GM12878 (cell line): ENCODE measurements at regions not wholly inside any gene's neighbourhood (a gene's known extent, or its start where the extent isn't known, plus 50 kb on each side); places are given as distances from the start of the nearest gene placed in this dataset.
"Not testable (repeated sequence)": the region's sequence is repeated elsewhere in the genome, so short reads cannot be mapped to it uniquely, and the experiment has no call there.

Experiments
- ATAC-seq: fragments of 200-7000 bp; cut with Tn5 transposase; 3 replicates; pipeline ENCODE4 v1.9.1; 2020; ENCODE audit warnings: mild to moderate bottlenecking, moderate library complexity
- BruUV-seq: library from RNA; stranded (reverse); fragments of 400-500 nt; replicated peaks from 2 replicates; lab custom pipeline; 2021; lab: Mats Ljungman, UMichigan
- CTCF ChIA-PET: fragments of 300-600 bp; sonication (Branson Sonifier 250); formaldehyde crosslinking; extraction: SDS; loops from one replicate; lab custom pipeline; 2021; ENCODE audit warnings: inconsistent platforms; lab: Yijun Ruan, JAX
- POLR2A ChIA-PET: fragments of 350-600 bp; formaldehyde crosslinking; extraction: SDS; loops from one replicate; lab custom pipeline; 2021; ENCODE audit warnings: inconsistent platforms; lab: Charles Lee
- RAD21 ChIA-PET: fragments of 300-600 bp; sonication (Branson Sonifier 250); formaldehyde crosslinking; loops from one replicate; lab custom pipeline; 2023; ENCODE audit warnings: antibody characterized with exemption; ENCODE audit not compliant: unreplicated experiment; lab: Charles Lee
- SMC1A ChIA-PET: fragments of 300-600 bp; sonication (Branson Sonifier 250); formaldehyde crosslinking; loops from one replicate; lab custom pipeline; 2023; ENCODE audit not compliant: unreplicated experiment, uncharacterized antibody; lab: Charles Lee
- DNase-seq: peaks from one replicate; pipeline ENCODE4 v3.0.0-alpha.2; 2011; ENCODE audit warnings: low read depth, low spot score
- FAIRE-seq: peaks from 3 replicates; lab custom pipeline; 2011; peaks lifted over from hg19 to GRCh38; lab: Jason Lieb, UNC
- H2AFZ ChIP-seq: 2 replicates; pipeline ENCODE4 v1.6.0; 2011; ENCODE audit warnings: low read depth, low read length, control low read depth; ENCODE audit not compliant: control insufficient read depth
- H3K27ac ChIP-seq: 2 replicates; pipeline ENCODE4 v1.5.1; 2011; ENCODE audit warnings: control low read depth; ENCODE audit not compliant: control insufficient read depth, insufficient read depth
- H3K27me3 ChIP-seq, 2 experiments: replicated peaks in 1 of 2; 2 replicates each; pipeline versions ENCODE4 v1.6.0 to v1.6.1; 2011; ENCODE audit warnings: low read length in 1 of 2; ENCODE audit not compliant: control insufficient read depth in 2 of 2, insufficient read depth in 2 of 2
- H3K36me3 ChIP-seq, 2 experiments: 2 replicates each; pipeline ENCODE4 v1.5.1; 2011; ENCODE audit warnings: low read length in 1 of 2; ENCODE audit not compliant: control insufficient read depth in 2 of 2, insufficient read depth in 2 of 2
- H3K4me1 ChIP-seq: 2 replicates; pipeline ENCODE4 v1.6.1; 2011; ENCODE audit warnings: mild to moderate bottlenecking, low read length, moderate library complexity, mixed read lengths; ENCODE audit not compliant: control insufficient read depth, insufficient read depth
- H3K4me2 ChIP-seq: 2 replicates; pipeline ENCODE4 v1.6.0; 2011; ENCODE audit warnings: control low read depth; ENCODE audit not compliant: control insufficient read depth, insufficient read depth
- H3K4me3 ChIP-seq: fragments of 200-600 bp; sonication (generic); 2 replicates; pipeline ENCODE4 v1.5.1; 2016
- H3K79me2 ChIP-seq: 2 replicates; pipeline ENCODE4 v1.6.0; 2011; ENCODE audit warnings: low read length; ENCODE audit not compliant: control insufficient read depth, insufficient read depth
- H3K9ac ChIP-seq: 2 replicates; pipeline ENCODE4 v1.8.0; 2011; ENCODE audit warnings: low read length, control low read depth, mixed read lengths; ENCODE audit not compliant: control insufficient read depth, insufficient read depth
- H3K9me3 ChIP-seq: replicated peaks from 3 replicates; pipeline ENCODE4 v1.5.1; 2011; ENCODE audit warnings: mild to moderate bottlenecking, low read length; ENCODE audit not compliant: control insufficient read depth, insufficient read depth
- H4K20me1 ChIP-seq: 2 replicates; pipeline ENCODE4 v1.6.0; 2011; ENCODE audit not compliant: control insufficient read depth, insufficient read depth
- RUNX3 ChIP-seq: IDR thresholded peaks from 2 replicates; pipeline ENCODE4 v1.6.1; 2012; ENCODE audit warnings: low read length, inconsistent platforms
- SREBF1 ChIP-seq: IDR thresholded peaks from 2 replicates; pipeline ENCODE4 v1.6.1; 2012; ENCODE audit warnings: mild to moderate bottlenecking, low read length
- SREBF2 ChIP-seq: IDR thresholded peaks from 2 replicates; pipeline ENCODE4 v1.6.1; 2012; ENCODE audit warnings: mild to moderate bottlenecking, low read length
- ZNF24 ChIP-seq: fragments of 450-650 bp; IDR thresholded peaks from 2 replicates; pipeline ENCODE4 v1.6.1; 2017; ENCODE audit warnings: antibody characterized with exemption, mild to moderate bottlenecking
- WGBS: methylation state at CpG from one replicate; pipeline ENCODE4 v1.1.6; 2016; ENCODE audit warnings: low lambda C conversion rate; ENCODE audit not compliant: insufficient replicate concordance, insufficient coverage; ENCODE audit errors: missing lambda C conversion rate; 5-methylcytosine and 5-hydroxymethylcytosine counted together
- in situ Hi-C: fragments of 300-500 bp; cut with MboI; formaldehyde crosslinking; loops from 9 replicates; pipeline ENCODE4 v1.14.3; 2018; ENCODE audit warnings: mixed read lengths
- intact Hi-C: fragments of 100-400 bp; cut with micrococcal nuclease; formaldehyde crosslinking; loops from one replicate; pipeline ENCODE4 v1.14.2; 2022; ENCODE audit not compliant: unreplicated experiment

GRCh38 chr7:142434133-142434532, 176.3 kb upstream of the PRSS58 start:
- SMC1A ChIA-PET, intact Hi-C loops, H3K4me3 ChIP-seq, DNase-seq, H3K36me3 ChIP-seq, H3K27me3 ChIP-seq, RAD21 ChIA-PET, H3K4me1 ChIP-seq, H3K9ac ChIP-seq, H4K20me1 ChIP-seq: not testable (repeated sequence)
- peak; percentile 7 for FAIRE-seq
- H3K4me2 ChIP-seq, result 0 out of 2 replicates have a peak overlapping the region, but pooled peaks have one; percentile 19
- 0 out of 2 replicates have a peak, but pooled peaks have one; percentile 8 for TF ChIP-seq RUNX3
- TF ChIP-seq, all 136 proteins: peak for 1; not testable (repeated sequence) for 135
- H3K9me3 ChIP-seq, H2AFZ ChIP-seq, in situ Hi-C loops, H3K79me2 ChIP-seq, H3K27ac ChIP-seq, POLR2A ChIA-PET, BruUV-seq: not testable (repeated sequence)
- WGBS, result 30% methylated on average over 5 of the region's 5 CpGs
- ATAC-seq, result peak; percentile 55; the same call in 2 of the 3 replicates
- CTCF ChIA-PET, result interaction anchor here (1.2 to 2.1 kb wide), 3 partner anchors 26 to 50 kb away, joined by 3 to 5 read pairs (median 4); no protein-coding TSS in a partner anchor

GRCh38 chr7:142432377-142432776, 174.5 kb upstream of the PRSS58 start:
- ChIA-PET RAD21 (no interaction called here), SMC1A (no interaction called here), CTCF (no interaction called here), POLR2A (no interaction called here)
- Histone ChIP-seq H3K36me3 (no peaks in the 10 kb centered on the region), H3K4me3 (no peak overlapping the region), H4K20me1 (no peaks in the 10 kb centered on the region), H3K27ac (no peak overlapping the region), H3K4me1 (no peaks in the 10 kb centered on the region), H3K4me2 (no peak overlapping the region), H3K27me3 (no peaks in the 10 kb centered on the region; a peak in 1 of 4 replicates), H3K9ac (no peak overlapping the region), H2AFZ (no peak overlapping the region), H3K9me3 (no peaks in the 10 kb centered on the region), H3K79me2 (no peaks in the 10 kb centered on the region)
- WGBS, result 23% methylated on average over 2 of the region's 2 CpGs
- in situ Hi-C loops, result no loop called here
- intact Hi-C loops, result no loop called here
- no TSS peak for BruUV-seq
- DNase-seq, result no peak
- ATAC-seq, result no peak
- TF ChIP-seq SREBF2, result no peak
- TF ChIP-seq ZNF24, result no peak
- TF ChIP-seq SREBF1, result no peak
- no peak for FAIRE-seq
